Glomerular endothelial cell (primary cell): ENCODE measurements at regions not wholly inside any gene's neighbourhood (a gene's known extent, or its start where the extent isn't known, plus 50 kb on each side); places are given as distances from the start of the nearest gene placed in this dataset.

Experiments used
- DNase-seq: peaks from one replicate; pipeline ENCODE4 v3.0.0-alpha.2; 2011; ENCODE audit warnings: low read depth, low spot score; ENCODE audit errors: extremely low read depth

- DNase-seq: no peak
These were observed 136.2 kb upstream of the KCNH7 start for GRCh38 chr2:162974771-162975170.

- DNase-seq: no peak
These were observed 133.8 kb upstream of the KCNH7 start for GRCh38 chr2:162972383-162972782.

GRCh38 chr2:162968306-162968705 lies 129.7 kb upstream of the KCNH7 start:
- no peak for DNase-seq

- DNase-seq: no peak
These were observed 129.2 kb upstream of the KCNH7 start for GRCh38 chr2:162967811-162968210.

GRCh38 chr2:162967147-162967546 lies 128.6 kb upstream of the KCNH7 start:
- DNase-seq: no peak

GRCh38 chr2:162965191-162965590 lies 126.6 kb upstream of the KCNH7 start:
- no peak for DNase-seq

- no peak for DNase-seq
These were observed 125.9 kb upstream of the KCNH7 start for GRCh38 chr2:162964513-162964912.

GRCh38 chr2:162963156-162963555 lies 124.6 kb upstream of the KCNH7 start:
- no peak for DNase-seq

GRCh38 chr2:162945785-162946184 lies 107.2 kb upstream of the KCNH7 start:
- no peak for DNase-seq

- DNase-seq: no peak
These were observed 99.8 kb upstream of the KCNH7 start for GRCh38 chr2:162938387-162938786.

- no peak for DNase-seq
These were observed 95.6 kb upstream of the KCNH7 start for GRCh38 chr2:162934191-162934590.

- DNase-seq: no peak
These were observed 93.8 kb upstream of the KCNH7 start for GRCh38 chr2:162932416-162932815.

GRCh38 chr2:162929571-162929970 lies 91.0 kb upstream of the KCNH7 start:
- DNase-seq: no peak

- DNase-seq: no peak
These were observed 89.8 kb upstream of the KCNH7 start for GRCh38 chr2:162928356-162928755.

GRCh38 chr2:162926907-162927306 lies 88.3 kb upstream of the KCNH7 start:
- no peak for DNase-seq

- no peak for DNase-seq
These were observed 87.9 kb upstream of the KCNH7 start for GRCh38 chr2:162926501-162926900.

- DNase-seq: no peak
These were observed 87.0 kb upstream of the KCNH7 start for GRCh38 chr2:162925595-162925994.

- DNase-seq: no peak
These were observed 80.5 kb upstream of the KCNH7 start for GRCh38 chr2:162919111-162919510.

GRCh38 chr2:162917626-162918025 lies 79.1 kb upstream of the KCNH7 start:
- no peak for DNase-seq

GRCh38 chr2:162916286-162916801 lies 77.8 kb upstream of the KCNH7 start:
- DNase-seq: no peak

- no peak for DNase-seq
These were observed 77.3 kb upstream of the KCNH7 start for GRCh38 chr2:162915858-162916257.

GRCh38 chr2:162914161-162914560 lies 75.6 kb upstream of the KCNH7 start:
- no peak for DNase-seq

- no peak for DNase-seq
These were observed 74.2 kb upstream of the KCNH7 start for GRCh38 chr2:162912787-162913186.
